ENCODE measurements at regions not wholly inside any gene's neighbourhood (a gene's known extent, or its start where the extent isn't known, plus 50 kb on each side); places are given as distances from the start of the nearest gene placed in this dataset.
A peak's percentile ranks its signal among the peaks of the same experiment; 100 is the strongest.

DNA sequence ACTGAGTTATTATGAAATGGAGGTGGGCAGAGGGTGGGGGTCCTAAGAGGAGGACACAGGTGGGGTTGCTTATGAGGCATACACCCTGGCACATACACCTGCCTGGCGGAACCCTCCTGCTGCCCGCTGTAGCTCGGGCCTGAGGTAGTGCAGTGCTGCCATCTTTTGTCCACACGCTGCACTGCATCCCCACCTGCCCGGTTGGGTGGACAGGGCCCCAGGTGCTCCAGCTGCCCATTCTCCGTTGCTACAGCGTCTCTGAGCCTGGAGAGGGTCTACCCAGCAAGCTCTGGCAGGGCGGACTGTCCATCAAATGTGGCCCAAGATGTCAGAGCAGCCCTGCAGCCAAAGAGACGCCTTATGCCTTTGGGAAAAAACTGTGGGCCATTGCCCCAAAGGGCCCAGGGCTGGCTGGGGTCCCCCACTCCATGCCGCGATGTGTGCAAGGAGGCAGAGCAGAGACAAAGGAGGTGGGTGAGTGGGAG, 131.2 kb downstream of the BUD13 start:
- TF ChIP-seq, protein P1, sequence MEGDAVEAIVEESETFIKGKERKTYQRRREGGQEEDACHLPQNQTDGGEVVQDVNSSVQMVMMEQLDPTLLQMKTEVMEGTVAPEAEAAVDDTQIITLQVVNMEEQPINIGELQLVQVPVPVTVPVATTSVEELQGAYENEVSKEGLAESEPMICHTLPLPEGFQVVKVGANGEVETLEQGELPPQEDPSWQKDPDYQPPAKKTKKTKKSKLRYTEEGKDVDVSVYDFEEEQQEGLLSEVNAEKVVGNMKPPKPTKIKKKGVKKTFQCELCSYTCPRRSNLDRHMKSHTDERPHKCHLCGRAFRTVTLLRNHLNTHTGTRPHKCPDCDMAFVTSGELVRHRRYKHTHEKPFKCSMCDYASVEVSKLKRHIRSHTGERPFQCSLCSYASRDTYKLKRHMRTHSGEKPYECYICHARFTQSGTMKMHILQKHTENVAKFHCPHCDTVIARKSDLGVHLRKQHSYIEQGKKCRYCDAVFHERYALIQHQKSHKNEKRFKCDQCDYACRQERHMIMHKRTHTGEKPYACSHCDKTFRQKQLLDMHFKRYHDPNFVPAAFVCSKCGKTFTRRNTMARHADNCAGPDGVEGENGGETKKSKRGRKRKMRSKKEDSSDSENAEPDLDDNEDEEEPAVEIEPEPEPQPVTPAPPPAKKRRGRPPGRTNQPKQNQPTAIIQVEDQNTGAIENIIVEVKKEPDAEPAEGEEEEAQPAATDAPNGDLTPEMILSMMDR (IDR thresholded peaks at IDR 0.05): peak; percentile 40 to 74 (median 64)
- TF ChIP-seq POLR2A (IDR thresholded peaks at IDR 0.05): no peak
- Histone ChIP-seq H3K4me3 (no peak overlapping the region), H3K4me1 (replicated peaks in 1 of 2) (no peaks in the 10 kb centered on the region), H3K27me3 (no peaks in the 10 kb centered on the region), H3K9me3 (replicated peaks in 1 of 3) (no peaks in the 10 kb centered on the region), H3K36me3 (replicated peaks in 1 of 2) (no peaks in the 10 kb centered on the region), H3K27ac (no peak overlapping the region)
- peak; percentile 27 to 75 (median 47) for DNase-seq
- WGBS, 4 donors: 25 to 57% (median 30%) methylated on average over 2 to 11 of the region's 11 CpGs
- intact Hi-C loops (cut with DNase I): loop anchor here in 1 of 2 donors (10.0 kb wide), 1 partner anchor 187 kb away; no protein-coding TSS in a partner anchor

DNA sequence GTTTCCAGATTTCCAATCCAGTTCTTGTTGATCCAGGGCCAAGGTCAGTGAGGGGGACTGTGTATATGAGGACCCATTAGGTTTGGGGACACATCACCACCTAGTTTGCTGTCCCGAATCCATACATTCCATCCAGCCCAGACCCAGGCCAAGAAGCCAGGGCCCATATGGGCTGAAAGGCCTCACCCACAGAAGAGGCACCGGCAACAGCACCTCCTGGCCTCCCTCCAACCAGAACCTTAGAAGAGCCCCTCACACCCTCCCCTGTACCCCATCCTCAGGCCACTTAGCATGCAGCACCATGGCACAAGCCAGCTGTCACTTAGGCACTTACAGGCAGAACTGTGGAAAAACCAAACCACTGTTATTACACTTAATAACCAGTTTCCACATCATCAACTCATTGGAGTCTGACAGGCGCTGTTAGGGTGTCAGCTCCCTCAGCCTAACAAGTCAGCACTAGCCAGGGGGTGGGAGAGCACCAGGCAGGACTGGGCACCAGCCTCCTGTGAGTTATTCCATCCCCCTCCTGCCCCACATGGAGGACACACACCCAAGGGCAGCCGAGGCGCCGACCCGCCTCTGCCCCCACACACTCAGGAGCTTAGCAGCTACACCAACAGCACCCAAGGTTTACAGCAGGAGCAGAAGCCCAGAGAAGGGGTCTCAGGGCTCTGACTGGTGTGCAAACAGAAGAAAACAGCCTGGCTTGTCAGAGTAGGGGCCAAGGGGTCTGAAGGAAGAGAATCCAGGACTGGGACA, 132.0 kb downstream of the BUD13 start:
- H3K36me3 ChIP-seq (replicated peaks in 1 of 2): no peaks in the 10 kb centered on the region
- no peak overlapping the region for H3K4me3 ChIP-seq
- H3K9me3 ChIP-seq (replicated peaks in 1 of 3): no peaks in the 10 kb centered on the region
- H3K27ac ChIP-seq: no peak overlapping the region
- 75 to 96% (median 80%) methylated on average over 3 to 7 of the region's 7 CpGs for WGBS, 4 donors
- no peaks in the 10 kb centered on the region for H3K4me1 ChIP-seq (replicated peaks in 1 of 2)
- no peak for TF ChIP-seq POLR2A (IDR thresholded peaks at IDR 0.05)
- TF ChIP-seq, protein P1 (IDR thresholded peaks at IDR 0.05): no peak
- intact Hi-C loops (cut with DNase I): loop anchor here in 1 of 2 donors (10.0 kb wide), 1 partner anchor 186 kb away; no protein-coding TSS in a partner anchor
- no peak for DNase-seq
- no peaks in the 10 kb centered on the region for H3K27me3 ChIP-seq

DNA sequence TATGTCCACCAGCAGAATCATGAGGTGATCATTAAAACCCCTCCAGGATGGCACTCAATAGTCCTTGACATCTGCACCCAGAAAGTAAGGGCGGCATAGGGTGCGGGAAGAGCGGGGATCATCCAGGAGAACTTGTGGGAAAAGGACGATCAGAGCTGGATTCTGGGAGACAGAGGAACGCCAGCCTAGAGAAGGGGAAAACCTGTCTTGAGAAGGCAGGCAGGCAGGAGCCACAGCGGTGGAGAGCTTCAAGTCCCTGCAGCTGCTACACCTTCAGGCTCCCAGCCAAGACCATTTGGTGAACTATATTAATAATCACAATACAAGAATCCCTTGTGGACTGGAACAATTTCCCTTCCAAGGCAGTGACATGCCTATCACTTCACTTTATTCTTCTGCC, 134.3 kb downstream of the BUD13 start:
- H3K4me1 ChIP-seq (replicated peaks in 1 of 2): no peaks in the 10 kb centered on the region
- TF ChIP-seq, protein P1 (IDR thresholded peaks at IDR 0.05): no peak
- TF ChIP-seq POLR2A (IDR thresholded peaks at IDR 0.05): no peak
- H3K36me3 ChIP-seq (replicated peaks in 1 of 2): no peaks in the 10 kb centered on the region
- no peaks in the 10 kb centered on the region for H3K9me3 ChIP-seq (replicated peaks in 1 of 3)
- H3K4me3 ChIP-seq: no peak overlapping the region
- no peak overlapping the region for H3K27ac ChIP-seq
- DNase-seq: no peak
- 74 to 89% (median 83%) methylated on average over 6 of the region's 6 CpGs for WGBS, 4 donors
- intact Hi-C loops (cut with DNase I): no loop called here
- no peaks in the 10 kb centered on the region for H3K27me3 ChIP-seq

DNA sequence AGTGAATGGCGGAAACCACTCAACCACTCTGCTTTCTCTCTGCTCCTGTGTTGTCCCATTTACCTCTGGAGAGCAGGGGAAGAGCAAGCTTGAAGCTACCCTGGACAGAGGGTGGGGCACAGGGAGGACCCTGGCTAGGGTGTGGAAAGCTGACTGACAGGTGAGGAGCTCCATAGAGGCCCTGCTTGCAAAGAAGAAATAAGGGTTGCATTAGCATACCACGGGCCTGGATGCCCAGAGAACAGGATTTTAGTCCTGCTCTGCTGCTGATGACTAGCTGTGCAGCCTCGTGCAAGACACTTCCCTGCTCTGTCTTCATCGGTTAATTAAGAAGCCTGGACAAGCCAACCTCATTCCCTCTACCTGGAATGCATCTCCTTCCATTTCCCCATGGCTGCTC, 135.0 kb downstream of the BUD13 start:
- H3K4me1 ChIP-seq (replicated peaks in 1 of 2): no peaks in the 10 kb centered on the region
- no peaks in the 10 kb centered on the region for H3K27me3 ChIP-seq
- H3K36me3 ChIP-seq (replicated peaks in 1 of 2): no peaks in the 10 kb centered on the region
- DNase-seq: no peak
- no peak overlapping the region for H3K4me3 ChIP-seq
- H3K9me3 ChIP-seq (replicated peaks in 1 of 3): no peaks in the 10 kb centered on the region
- TF ChIP-seq POLR2A (IDR thresholded peaks at IDR 0.05): no peak
- TF ChIP-seq, protein P1 (IDR thresholded peaks at IDR 0.05): no peak
- H3K27ac ChIP-seq: no peak overlapping the region
- intact Hi-C loops (cut with DNase I): no loop called here
- WGBS, 4 donors: 72 to 98% (median 78%) methylated on average over 3 to 4 of the region's 4 CpGs
